ENCODE measurements at regions not wholly inside any gene's neighbourhood (a gene's known extent, or its start where the extent isn't known, plus 50 kb on each side); places are given as distances from the start of the nearest gene placed in this dataset.

DNA sequence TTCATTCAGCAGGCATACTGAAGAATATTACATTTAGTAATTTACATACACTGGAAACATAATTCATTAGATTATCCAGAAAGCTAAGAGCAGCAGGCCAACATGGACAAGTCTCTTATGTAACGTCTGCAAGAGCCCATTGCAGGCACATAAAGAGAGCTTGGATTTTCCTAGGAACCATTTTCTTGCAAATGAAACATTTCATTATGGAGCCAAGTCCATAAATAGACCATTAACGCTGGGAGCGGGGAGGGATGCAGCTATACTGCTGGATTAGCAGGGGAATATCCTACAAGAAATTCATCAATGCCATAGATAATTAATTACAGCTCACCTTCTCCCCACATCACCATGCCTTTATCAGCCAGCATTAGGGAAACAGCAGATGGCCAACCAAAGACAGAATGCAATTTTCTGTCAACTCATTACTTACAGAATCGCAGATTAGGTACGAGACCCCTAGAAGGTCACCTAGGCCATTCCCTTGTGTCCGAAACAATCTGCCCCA is 170.4 kb downstream of the C1D start:
- TF ChIP-seq, protein P1, sequence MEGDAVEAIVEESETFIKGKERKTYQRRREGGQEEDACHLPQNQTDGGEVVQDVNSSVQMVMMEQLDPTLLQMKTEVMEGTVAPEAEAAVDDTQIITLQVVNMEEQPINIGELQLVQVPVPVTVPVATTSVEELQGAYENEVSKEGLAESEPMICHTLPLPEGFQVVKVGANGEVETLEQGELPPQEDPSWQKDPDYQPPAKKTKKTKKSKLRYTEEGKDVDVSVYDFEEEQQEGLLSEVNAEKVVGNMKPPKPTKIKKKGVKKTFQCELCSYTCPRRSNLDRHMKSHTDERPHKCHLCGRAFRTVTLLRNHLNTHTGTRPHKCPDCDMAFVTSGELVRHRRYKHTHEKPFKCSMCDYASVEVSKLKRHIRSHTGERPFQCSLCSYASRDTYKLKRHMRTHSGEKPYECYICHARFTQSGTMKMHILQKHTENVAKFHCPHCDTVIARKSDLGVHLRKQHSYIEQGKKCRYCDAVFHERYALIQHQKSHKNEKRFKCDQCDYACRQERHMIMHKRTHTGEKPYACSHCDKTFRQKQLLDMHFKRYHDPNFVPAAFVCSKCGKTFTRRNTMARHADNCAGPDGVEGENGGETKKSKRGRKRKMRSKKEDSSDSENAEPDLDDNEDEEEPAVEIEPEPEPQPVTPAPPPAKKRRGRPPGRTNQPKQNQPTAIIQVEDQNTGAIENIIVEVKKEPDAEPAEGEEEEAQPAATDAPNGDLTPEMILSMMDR (IDR thresholded peaks at IDR 0.05) = no peak
- TF ChIP-seq POLR2A (IDR thresholded peaks at IDR 0.05) (no peak), POLR2AphosphoS5 (IDR thresholded peaks at IDR 0.05) (no peak), EP300 (IDR thresholded peaks at IDR 0.05) (no peak)

All from sigmoid colon (tissue), 4 donors.